Fibroblast of peridontal ligament (primary cell): ENCODE measurements at regions not wholly inside any gene's neighbourhood (a gene's known extent, or its start where the extent isn't known, plus 50 kb on each side); places are given as distances from the start of the nearest gene placed in this dataset.

Source experiments
- DNase-seq: peaks from one replicate; pipeline ENCODE4 v3.0.0-alpha.2; 2010; ENCODE audit errors: extremely low read depth

DNA sequence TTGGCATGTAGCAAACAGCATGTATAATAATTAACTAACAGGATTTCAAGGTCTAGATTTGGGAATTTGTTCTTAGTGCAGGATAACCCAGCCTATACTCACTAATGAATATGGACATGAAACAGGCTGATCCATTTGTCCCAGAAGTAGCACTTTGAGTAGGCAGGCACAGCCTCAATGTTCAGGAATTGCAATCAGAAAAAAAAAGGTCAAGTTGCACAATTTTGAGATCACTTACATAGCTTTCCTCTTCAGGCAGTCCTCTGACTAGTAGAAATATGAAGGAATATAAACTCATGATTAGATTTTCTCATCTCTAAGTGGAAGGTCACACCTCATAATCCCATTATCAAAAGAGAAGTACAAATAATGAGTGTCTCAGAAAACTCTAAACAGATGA is 921.4 kb upstream of the CELF2 start:
- no peak for DNase-seq

DNA sequence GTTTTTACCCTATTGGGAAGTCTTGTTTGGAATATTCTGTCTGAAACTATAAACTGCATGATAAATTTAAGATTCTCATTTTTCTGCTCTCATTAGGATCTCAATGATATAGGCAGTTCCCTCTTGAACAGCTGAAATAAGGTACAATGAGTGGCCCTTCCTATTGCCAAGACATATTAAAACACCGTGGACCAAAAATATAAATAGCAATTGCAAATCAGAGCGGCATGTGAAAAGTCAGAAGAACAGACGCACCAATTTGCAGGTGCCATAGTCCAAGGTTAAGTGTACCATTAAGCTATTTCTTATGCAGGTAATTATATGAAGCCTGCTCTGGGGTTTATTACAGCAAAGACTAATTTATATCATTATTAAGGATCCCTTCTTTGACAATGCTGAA is 920.8 kb upstream of the CELF2 start:
- DNase-seq: no peak

DNA sequence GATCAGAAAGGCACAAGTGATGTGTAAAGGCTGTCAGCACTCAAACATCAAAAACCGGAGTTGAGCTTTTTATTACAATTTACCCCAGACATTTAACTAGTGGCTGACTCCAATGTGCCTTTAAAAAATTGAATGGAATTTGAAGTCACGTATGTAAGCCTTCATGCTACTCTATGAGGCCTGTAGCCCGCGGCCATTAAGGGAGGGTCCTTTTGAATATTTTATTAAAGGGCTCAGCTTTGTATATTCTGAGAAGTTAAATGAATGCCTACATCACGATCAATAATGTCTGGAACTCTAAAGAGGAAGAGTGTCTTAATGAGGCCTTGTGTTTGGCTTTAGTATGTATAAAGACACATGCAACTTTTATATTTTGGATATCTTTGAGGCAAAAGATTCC is 916.6 kb upstream of the CELF2 start:
- DNase-seq: no peak

DNA sequence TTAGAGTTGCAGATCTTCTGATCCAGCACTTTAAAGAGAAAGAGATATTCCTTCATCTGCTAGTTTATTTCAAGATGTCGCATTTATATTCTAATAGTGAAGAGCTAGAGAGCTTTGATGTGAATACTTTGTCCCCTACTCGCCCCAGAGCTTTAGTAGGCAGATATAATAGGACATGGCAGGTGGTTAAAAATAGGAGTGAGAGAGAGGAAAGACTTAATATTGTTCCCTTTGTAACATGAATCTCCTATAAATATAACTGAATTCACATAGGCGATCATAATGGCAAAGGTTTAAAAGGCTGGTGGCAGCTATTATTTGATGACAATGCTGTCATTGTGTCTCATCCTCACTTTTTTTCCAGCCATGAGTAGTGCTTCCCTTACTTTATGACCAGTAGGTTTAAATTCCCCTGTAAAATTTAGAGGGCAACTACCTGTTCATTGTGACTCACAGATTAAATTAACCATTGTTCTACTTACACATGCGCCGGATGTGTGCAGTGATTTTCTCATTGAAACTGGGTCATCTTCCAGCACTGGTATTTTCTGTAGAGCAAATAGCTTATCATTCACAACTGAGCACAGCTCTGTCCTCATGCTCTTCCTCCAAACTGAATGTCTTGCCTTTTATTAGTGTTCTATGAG is 906.7 kb upstream of the CELF2 start:
- DNase-seq: no peak

DNA sequence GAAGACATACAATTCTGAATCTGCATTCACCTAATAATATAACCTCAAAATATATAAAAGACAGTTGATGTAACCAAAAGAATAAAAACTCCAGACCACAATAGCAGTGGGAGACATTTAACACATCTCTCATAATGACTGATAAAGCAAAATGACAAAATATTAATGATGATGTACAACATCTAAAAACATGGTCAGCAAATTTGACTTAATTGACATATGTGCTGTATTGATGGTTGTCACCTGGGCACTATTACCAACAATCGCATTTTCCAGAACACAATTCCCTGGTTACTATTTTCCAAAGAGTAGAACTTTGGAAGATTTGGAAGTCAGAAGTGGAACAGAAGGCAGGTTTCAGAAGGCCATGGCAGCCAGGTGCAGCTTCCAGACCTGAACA is 899.5 kb upstream of the CELF2 start:
- DNase-seq: no peak

DNA sequence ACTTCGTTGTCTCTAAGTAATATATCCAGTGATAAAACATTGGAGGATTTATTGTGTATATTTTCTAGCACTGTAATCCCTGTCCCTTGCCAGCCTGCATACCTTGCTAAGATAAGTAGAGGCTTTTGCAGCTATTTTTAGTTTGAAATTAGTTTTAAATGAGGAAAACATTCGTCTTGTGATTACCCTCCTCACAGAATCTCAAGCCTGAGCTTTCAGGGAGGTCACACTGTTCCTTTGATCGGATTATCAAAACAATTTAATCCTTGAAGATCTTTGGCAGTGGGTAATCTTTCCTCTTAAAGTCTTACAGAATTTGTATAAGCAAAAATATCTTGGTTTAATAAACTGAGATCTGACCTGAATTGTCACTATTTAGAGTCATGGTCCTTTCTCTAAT is 897.0 kb upstream of the CELF2 start:
- DNase-seq: no peak

DNA sequence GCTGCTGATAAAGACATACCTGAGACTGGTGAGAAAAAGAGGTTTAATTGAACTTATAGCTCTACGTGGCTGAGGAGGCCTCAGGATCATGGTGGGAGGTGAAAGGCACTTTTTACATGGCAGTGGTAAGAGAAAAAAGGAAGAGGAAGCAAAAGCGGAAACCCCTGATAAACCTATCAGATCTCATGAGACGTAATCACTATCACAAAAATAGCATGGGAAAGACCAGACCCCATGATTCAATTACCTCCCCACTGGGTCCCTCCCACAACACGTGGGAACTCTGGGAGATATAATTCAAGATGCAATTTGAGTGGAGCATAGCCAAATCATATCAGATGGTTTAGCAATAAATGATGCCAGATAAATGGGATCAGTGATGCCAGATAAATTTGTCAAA is 892.0 kb upstream of the CELF2 start:
- no peak for DNase-seq

DNA sequence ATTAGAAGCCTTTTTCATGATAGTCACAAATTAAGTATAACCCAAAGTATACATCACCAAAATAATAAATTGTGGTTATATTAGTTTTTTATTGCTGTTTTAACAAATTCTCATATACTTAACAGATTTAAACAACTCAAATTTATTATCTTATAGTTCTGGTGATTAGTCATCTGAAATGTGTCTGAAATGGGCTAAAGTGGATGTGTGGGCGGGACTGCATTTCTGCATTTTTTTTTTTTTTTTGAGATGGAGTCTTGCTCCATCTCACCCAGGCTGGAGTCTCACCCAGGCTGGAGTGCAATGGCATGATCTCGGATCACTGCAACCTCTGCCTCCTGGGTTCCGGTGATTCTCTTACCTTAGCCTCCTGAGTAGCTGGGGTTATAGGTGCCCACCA is 891.5 kb upstream of the CELF2 start:
- no peak for DNase-seq

DNA sequence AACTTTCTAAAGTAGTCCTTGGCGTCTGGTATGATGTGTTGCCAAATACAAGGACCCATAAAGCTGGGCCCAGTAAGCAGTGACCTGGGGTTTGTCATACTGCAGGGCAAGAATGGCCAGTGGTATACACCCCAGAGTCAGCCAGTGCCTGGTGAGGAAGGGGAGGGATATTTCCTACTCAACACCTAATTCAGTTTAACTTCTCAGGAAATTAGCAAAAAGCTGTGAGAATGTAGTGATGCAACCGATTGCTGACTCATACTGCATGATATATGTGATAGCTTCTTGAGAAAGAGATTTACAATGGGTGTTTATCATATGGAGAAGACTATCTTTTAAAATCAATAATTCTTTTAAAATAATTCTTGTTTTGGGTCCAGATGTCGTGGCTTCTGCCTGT is 889.3 kb upstream of the CELF2 start:
- no peak for DNase-seq

DNA sequence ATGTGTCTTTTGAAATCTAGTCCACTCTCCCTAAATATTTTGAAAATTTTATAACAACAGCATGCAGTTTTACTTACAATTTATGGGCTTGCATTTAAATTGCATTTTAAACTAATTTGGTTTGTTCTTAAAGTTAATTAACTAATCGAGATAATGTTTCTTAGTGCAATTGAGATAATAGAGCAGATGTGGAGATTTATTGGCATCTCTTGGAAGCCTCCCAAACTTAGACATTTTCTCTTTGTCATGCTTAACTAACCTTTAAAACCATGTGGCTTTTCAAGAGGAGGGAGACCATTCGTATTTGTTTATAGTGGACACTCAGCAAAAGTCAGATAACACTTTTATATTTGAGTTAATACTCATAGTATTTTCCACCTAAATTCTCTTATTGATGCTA is 887.0 kb upstream of the CELF2 start:
- no peak for DNase-seq

DNA sequence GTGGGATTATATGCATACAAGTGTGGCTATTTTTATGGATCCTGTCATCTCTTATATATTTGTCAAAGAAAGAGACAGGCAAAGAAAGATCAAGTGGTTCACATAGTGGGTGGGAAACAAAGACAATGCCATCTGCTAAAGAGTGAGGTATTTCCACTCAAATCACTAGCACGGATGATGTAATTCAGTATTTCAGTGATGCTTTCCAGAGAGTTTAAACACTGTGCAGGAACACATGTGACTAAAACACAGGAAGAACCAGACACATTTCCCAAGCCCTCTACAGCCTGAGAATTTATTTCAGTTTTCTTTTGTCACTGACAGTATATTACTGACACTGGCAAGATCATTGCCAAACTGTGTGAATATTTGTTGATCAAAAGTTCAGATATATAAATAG is 885.7 kb upstream of the CELF2 start:
- no peak for DNase-seq

DNA sequence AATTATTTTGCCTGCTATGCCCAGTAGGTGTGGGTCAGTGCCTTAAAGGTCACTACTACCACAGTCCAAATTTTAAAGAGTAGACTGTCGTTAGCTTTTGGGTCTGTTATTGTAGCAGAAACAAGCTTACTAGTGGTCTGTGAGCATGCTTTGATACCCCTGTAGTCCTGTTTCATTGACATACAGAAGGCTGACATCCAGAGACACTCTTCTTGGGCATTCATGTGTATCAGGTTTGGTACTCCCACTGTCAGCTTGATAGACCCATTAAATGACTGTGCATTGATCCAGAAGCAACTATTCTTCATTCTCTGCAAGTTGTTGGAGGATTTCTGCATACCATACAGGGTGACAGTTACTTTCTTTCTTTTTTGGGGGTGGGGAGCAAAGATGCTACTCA is 884.4 kb upstream of the CELF2 start:
- DNase-seq: no peak

DNA sequence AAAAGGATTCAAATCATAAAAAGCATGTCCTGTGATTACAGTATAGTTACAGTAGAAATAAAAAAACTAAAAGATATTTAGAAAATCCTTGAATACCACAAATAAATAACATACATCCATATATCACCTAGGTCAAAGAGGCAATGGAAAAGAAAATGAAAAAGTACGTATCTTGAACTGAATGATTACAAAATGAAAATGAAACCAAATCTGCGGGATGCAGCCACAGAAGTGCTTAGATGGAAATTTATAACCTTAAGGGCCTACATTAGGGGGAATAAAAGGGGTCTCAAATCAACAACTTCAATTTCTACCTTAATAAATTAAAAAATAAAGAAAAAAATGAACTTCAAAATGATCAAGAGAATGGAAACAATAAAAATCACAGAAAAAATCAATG is 879.0 kb upstream of the CELF2 start:
- no peak for DNase-seq

DNA sequence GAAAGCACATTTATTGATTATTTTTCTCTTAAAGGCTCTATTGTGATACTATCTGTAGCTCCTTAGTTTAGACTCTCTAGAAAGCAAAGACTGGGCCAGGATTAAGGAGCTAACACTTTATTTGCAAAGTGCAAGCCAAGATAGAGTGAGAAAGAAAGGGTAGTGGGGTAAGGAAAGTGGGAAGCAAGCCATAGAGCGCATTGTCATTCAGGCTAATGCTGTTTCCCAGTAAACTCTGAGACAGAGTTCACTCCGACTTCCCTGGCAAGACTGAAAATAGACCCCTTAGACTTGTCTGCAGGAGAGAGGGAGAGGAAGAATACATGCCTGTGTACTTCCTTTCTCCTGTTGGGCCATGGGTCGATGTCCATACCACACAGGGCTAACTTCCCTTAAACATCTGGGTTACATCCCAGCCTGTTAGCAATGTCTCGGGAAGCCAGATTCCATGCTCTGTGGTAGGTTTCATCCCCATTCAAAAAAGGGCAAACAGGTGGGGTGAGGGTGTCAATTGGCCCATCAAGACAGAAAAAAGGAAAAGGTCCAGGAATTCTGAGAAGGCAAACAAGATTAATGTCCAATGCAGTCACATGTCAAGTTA is 875.8 kb upstream of the CELF2 start:
- DNase-seq: no peak

DNA sequence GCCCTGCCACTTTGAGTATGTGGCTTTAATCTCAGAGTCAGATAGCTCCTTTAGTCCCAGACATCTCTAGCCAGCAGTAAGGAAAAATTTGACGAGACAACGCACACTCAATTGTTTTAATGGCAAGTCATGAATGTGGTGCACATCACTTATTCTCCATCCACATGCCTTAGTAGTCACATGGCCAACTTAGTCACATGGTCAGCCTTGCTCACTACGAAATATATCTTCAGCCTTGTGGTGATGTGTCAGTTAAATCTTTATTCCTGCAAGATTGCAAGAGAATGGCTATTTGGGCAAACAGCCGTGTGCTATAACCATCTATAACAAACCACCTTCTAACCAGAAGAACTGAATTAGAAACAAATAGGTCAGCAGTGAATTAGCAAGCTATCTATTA is 871.1 kb upstream of the CELF2 start:
- no peak for DNase-seq

DNA sequence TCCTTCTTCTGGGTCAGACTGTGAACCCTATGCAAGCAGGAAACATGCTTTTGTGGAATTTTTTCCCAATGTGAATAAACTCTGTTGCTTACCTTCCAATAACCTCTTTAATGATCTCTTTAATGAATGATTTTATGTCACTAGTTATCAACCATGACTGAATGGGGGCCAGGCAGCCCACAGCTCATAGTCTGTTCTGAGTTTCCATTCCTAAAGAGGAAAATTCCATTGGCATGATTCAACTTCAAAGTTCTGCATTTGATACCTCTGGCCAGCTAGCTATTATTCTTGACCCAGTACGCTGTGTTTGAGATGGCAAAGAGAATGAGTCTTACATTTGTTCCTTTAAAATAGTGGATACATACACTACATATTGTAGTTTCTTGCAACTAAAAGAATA is 867.8 kb upstream of the CELF2 start:
- no peak for DNase-seq

DNA sequence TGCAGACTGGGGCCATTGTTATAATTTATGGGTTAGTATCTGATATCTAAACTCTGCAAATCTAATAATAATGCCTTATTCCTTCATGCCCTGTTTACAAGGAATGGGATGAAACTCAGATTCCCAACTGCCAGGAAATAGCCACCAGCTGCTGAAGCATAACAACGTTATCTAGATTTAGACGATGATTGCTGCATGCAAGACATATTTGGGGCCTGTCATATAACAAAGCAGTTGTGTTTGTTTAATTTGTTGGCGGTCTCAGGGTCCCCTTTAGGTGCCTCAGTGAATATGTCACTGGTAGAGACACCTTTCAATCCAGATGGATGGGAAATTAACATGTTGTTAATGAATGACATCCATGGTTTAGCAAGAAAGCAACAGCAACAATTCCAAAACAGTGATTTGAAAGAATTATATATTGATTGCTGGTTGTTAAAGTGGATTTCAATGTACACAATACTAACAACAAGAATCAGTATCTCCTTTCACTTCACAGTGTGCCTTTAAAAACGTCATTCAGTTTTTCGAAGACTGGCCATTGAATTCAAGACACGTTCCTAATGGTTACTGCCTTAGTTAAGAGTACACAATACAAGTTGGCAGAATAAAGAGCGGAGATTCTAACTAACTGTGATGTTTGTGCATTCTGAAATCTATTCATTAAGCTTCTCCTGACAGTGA is 860.6 kb upstream of the CELF2 start:
- DNase-seq: no peak

DNA sequence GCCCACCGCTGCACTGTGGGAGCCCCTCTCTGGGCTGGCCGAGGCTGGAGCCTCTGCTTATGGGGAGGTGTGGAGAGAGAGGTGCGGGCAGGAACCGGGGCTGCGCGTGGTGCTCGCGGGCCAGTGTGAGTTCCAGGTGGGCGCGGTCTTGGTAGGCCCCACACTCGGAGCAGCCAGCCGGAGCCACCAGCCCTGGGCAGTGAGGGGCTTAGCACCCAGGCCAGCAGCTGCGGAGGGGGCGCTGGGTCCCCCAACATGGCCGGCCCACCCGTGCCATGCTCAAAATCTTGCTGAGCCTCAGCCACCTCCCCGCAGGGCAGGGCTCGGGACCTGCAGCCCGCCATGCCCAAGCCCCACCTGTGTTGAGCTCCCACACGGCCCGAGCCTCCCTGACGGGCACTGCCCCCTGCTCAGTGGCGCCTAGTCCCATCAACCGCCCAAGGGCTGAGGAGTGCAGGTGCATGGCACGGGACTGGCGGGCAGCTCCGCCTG is 856.8 kb upstream of the CELF2 start:
- no peak for DNase-seq

DNA sequence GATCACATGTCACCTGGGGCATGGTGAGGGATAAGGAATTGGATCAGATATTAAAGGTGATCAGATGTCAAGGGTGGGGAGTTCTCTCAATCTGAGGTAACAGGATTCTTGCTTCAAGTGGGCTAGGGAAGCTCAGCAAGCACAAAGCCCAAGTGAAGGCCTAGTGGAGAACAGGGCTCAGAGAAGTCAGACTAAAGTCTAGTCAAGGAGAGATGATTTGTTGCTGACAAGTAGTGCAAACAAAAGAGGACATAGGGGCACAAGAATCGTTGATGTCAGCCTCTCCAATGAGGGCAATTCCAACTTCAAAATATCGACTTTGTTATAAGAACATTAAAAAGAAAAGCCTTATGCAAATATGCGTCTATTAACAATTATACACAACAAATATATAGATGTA is 852.8 kb upstream of the CELF2 start:
- DNase-seq: no peak

DNA sequence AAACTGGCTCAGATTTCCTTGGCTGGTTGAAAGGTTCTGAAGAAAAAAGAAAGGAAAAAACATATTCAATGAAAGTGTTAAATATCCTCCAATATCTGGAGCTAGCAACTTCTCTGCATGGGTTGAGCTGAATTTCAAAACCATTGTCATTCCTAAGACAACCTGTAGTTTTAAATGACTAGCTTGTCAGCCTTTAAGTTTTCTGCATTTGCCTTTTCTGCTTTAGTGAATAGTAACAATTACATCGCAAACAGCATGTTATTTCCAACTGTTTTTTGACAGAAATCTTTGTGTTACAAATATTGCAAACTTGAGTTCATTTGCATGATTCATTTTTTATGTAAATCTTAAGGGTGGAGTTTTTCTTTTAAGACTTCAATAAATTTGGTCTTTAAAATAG is 852.3 kb upstream of the CELF2 start:
- no peak for DNase-seq

DNA sequence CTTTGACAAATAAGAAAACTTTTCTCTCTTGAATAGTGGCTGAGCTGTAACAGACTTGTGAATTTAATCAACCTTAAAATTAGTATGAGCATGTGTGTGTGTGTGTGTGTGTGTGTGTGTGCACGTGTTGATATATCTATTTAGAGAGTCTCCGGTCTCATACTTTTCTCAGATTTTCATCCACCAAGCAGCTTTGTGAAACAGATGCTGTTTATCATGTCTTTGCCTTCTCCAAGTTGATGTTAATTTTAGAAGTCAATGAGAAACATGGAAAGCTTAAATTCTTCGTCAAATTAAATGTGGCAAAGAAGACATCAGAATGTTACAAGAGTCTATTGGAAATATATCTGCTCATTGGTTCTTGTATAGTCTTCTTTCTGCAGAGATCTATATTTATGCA is 839.2 kb upstream of the CELF2 start:
- no peak for DNase-seq

DNA sequence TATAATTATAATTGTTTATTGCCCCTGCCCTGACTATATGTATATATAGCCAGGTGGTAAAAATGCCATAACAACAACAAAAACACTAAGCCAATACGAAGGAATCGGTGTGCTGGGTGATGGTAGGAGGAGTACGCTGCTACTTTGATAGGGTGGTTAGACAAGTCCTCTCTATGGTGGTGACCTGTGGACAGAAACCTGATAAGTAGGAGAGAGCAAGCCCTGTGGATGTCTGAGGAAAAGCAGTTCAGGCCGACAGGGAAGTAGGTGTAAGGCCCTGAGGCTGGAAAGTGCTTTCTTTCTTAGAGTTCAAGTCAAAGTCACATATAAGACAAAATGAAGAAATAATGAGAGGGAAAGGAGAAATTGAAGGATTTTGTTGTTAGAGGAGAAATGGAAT is 823.8 kb upstream of the CELF2 start:
- DNase-seq: no peak

DNA sequence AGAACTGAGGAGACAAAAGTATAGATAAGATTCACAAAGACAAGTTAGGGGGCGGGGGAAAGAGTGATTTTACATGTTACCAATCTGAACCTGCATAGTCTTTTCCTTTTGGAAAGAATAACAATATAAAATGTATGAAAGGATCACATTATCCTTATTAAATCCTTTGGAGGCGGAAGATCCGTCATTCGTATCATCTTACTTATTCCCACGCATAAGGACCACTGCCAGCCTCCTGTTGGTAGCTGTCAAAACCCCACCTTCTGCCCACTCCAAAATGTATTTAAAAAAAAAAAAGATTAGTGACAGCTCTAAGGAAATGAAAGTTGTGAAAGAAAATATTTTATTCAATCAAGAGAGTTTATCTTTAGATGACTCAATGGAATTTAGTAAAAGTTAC is 821.0 kb upstream of the CELF2 start:
- no peak for DNase-seq

DNA sequence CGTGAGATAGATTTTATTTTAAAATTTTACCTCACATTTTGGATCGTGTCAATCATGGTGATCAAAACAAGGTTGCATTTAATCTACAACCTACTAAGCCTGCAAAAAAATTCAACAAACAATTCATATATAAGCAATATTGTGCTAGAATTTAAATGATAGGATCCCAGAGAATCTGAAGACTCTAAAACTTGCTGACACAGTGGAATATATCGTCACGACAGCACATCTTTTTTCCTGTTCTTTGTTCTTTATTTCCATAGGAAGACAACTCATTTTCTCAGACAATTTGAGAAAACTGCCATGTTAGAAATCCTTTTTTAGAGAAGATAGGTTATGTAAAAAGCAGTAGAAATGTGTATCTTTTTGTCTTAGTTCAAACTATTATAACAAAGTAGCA is 820.2 kb upstream of the CELF2 start:
- DNase-seq: no peak
